Loucy (cell line): ENCODE measurements at regions not wholly inside any gene's neighbourhood (a gene's known extent, or its start where the extent isn't known, plus 50 kb on each side); places are given as distances from the start of the nearest gene placed in this dataset.

Experiments used
- CTCF ChIP-seq: fragments of 200-600 bp; sonication (generic); conservative IDR thresholded peaks from 2 replicates; pipeline ENCODE4 v1.5.1; 2014; ENCODE audit warnings: mild to moderate bottlenecking, antibody characterized with exemption, low read length
- EZH2phosphoT487 ChIP-seq: fragments of 200-600 bp; IDR thresholded peaks from 2 replicates; pipeline ENCODE4 v1.6.1; 2018; ENCODE audit warnings: antibody characterized with exemption, mild to moderate bottlenecking, moderate library complexity, borderline replicate concordance

GRCh38 chr3:3464131-3464530, 284.6 kb upstream of the CRBN start:
- TF ChIP-seq CTCF (no peak), EZH2phosphoT487 (no peak)
